HK-2 (cell line): ENCODE measurements at regions not wholly inside any gene's neighbourhood (a gene's known extent, or its start where the extent isn't known, plus 50 kb on each side); places are given as distances from the start of the nearest gene placed in this dataset.

ENCODE experiments used
- DNase-seq: peaks from one replicate; pipeline ENCODE4 v3.0.0-alpha.2; 2018; ENCODE audit not compliant: unreplicated experiment

DNA sequence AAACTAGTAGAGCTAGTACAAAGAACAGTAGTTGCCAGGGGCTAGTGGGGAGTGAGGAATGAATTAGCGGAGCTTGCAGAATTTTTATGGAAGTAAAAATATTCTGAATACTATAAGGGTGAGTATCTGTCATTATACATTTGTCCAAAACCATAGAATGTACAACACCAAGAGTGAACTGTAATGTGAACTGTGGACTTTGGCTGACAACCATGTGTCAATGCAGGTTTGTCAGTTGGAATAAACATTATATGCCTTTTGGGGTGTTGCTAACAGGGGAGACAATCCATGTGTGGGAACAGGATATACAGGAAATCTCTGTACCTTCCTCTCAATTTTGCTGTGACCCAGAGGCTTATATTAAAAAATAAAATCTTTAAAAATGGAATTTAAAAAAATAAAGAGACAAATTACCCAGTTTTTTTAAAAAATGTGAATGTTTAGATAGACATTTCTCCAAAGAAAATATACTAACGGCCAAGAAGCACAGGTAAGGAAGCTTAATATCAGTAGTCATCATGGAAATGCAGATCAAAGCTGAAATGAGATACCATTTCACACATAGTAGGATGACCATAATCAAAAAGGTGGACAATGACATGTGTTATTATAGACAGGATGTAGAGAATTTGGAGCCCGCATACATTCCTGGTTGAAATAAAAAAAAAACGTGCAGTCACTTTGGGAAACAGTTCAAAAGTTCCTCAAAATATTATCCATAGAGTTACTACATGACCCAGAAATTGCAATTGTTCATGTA lies 899.8 kb downstream of the RAB28 start:
- no peak for DNase-seq

- no peak for DNase-seq
These were observed 900.9 kb downstream of the RAB28 start for GRCh38 chr4:12583275-12583674.

- DNase-seq: no peak
These were observed 903.4 kb downstream of the RAB28 start for GRCh38 chr4:12580787-12581186.

DNA sequence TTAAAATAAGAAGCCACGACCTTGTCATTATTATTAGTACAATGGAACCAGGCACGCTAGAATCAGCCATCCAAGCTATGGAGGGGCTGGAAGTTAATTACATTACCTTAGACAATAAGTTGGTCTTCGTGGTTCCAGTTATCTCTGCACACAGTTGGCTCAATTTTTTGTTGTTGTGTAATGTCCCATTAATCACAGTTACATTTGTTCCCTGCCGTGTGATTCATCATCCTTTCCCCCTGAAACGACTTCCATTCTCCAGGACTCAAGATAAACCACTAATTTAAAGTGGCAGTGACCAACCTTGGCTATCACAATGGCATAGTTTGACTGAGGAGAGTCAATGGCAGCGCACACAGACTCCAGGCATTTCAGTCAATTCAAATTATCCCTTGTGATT lies 905.0 kb downstream of the RAB28 start:
- no peak for DNase-seq

- no peak for DNase-seq
These were observed 907.7 kb downstream of the RAB28 start for GRCh38 chr4:12576409-12576808.

DNA sequence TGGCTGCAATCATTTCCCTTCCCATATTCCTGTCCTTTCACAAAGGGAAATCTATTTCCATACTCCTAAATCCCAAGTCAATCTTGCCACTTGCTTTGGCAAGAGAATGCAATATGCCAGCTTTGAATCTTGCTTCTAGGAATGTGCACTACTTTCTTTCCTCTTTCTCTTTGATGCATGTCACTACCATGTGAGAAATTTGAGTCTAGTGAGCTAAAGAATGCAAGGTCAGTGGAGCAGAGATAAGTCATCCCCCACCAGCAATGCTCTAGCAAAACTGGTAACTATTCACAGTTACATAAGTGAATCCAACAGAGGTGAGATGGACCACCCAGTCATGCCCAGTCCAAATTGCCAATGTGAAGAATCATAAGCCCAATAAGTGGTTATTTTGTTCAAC lies 910.4 kb downstream of the RAB28 start:
- no peak for DNase-seq

DNA sequence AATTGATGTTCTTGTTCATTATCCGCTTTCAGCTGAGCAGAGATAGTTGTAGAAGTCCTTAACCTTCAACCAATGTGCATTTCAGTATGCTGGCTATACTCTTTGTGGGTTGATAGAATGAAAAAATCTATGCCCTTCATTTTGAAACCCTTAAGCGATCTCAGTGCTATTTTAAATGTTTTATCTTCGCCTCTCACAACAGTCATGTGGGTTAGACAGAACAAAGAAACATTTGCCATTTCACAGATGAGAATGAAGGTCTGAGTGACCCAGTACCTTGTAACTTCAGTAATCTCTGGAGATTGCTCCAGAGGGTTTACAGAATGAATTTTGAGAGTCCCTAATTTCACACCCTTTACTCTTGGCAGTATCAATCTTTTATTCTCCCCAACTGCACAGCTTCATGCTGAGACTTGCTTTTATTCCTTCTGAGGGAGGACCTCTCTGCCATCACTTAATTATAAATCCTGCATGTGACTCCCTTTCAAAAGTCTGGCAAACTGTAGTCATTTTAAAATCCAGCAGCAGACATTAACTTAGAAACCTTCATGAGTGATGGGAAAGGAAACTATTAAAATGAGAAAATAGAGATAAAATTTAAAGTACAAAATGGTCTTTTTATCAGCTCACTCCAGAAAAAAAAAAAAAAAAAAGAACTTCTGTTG lies 921.5 kb downstream of the RAB28 start:
- no peak for DNase-seq

- no peak for DNase-seq
These were observed 922.1 kb downstream of the RAB28 start for GRCh38 chr4:12562021-12562420.

DNA sequence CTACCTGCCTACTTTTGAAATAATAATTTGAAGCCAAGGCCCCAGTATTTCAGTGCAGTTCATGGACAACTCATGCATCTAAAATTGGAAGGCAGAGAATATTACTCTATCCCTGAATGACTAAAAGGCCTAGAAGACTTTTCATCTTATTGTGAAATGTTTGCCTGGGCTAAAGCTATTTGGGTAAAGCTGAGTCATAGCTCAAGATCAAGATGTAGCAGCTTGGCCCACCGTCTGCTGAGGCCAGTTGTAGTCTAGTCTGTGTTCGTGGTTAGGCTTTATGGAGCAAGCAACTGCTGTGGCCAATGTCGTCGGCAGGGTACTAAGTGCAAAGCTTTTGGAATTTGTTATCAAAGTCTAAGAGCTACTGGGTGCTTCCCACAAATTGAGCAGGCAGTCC lies 929.1 kb downstream of the RAB28 start:
- no peak for DNase-seq

DNA sequence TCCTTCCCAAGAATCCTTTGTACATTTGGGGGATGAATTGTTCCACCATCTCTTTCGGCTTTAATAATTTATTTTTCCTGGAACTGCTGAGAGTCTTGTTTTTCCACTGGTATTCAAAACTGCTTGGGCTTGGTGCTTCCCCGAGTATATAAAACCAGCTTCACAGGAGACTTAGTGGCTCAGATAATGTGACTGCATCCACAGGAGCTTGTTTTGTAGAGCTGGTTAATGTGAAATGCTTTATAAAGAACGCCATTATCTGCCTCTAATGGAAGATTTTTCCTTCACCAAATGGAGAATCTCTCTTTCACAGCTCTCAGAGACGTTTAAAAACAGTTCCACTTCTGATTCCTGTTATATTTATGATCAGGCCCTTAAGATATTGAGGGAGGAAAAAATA lies 935.5 kb downstream of the RAB28 start:
- DNase-seq: no peak

- DNase-seq: no peak
These were observed 938.3 kb downstream of the RAB28 start for GRCh38 chr4:12545812-12546211.

DNA sequence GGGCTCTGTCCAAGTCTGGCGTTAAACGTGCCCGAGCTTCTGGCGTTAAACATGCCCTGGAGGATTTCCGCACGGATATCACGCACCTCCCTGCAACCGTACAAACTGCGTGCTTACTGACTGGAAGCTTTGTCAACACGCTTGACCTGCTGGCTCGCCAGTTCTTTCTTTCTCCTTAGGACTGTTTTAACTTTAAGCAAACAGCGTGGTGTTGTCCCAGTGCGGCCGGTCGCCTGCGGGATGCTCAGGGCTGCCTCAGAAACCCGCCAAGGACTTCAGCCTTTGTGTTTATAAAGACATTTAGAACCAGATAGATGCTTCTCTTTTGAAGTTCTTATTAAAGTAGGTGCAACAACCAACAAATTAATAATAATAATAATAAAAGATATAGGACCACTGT lies 946.0 kb downstream of the RAB28 start:
- no peak for DNase-seq

- DNase-seq: no peak
These were observed 949.5 kb downstream of the RAB28 start for GRCh38 chr4:12534684-12535083.

DNA sequence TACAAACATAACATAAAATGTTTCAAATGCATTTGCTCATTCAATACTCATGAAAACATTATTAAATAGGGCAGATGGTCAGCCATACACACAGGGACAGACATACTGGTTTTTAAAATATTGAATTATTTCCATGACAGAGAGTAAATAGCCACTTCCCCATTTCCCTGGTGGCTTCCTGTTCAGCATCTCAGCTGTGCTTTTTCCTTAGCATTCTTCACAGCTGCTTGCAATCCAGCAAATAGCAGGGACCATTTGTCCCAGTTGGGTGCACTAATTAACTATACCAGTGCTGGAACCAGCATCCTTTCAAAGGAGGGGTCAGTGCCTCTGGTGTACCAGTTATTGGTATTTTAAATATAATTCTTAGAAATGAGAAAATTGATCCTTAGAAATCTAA lies 964.7 kb downstream of the RAB28 start:
- DNase-seq: no peak

DNA sequence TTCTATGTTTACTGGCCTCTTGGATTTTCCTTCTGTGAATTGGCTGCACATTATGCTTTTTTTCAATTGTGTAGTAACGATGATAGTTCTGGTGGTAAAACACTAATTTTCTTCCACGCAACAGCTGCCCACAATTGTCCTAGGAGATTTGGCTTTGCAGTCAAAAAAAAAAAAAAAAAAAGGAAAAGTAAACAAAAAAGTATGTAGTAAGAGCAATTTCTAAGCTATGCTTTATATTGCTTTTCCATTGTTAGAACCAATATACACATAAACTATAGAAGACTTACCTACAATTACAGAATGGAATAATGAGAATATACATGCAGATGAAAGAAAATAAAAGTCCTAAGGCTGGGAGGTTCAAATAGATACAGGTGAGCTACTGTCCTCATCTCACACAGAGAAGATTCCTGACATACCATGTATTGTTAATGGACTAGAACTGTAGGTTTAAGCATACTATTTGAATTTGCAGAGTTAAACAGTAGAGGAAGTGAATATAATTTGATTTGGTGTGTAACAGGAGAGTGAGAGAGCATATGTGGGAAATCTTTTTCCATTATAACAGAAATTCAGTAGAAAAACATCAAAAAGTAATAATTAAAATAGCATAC lies 976.2 kb downstream of the RAB28 start:
- DNase-seq: no peak

DNA sequence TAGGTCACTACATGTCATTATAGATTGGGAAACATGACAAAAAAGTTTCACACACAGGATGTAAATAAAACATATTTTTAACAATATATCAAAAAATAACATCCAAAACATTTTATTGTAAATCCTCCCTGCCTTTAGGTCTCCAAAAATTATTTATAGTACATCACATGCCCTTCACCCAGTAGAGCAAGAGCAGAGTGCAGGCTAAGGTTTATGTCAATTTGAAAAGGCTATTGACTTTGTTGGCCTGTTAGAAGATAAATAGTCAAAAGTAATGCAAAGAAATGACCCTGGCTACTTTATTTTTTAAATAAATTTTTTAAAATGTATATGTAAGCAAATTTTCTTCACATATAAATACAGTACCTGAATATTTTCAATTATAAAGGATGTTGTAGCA lies 983.7 kb downstream of the RAB28 start:
- DNase-seq: no peak

- DNase-seq: no peak
These were observed 984.4 kb downstream of the RAB28 start for GRCh38 chr4:12499693-12500092.

- DNase-seq: no peak
These were observed 988.9 kb downstream of the RAB28 start for GRCh38 chr4:12495211-12495610.

DNA sequence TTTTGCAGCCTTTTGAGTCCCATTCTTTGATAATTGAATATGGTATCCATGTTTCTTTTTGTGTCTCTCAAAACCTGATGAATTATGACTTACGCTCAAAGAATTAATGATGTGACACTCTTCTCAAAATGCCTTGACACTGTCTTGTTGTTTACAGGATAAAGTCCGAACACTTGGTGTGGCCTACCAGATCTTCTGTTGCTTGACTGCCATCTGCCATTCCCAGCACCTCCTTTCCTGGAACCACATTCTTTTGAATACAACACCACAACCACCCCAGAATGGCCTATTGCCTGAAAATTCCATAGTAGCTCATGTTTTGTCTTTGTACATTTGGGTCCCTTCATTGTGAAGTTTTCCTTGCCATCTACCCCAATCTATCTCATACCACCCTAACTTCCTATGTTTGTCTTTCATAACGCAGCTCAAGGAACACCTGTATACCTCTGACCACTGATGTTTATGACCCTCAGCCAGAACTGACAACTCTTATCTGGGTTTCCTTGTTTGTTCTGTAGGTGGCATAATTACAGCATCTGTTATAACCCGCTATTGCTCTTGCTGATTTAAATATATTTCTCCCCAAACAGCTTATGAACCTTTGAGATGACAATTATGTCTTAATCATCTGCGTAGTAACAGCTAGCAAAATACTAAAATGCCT lies 991.3 kb downstream of the RAB28 start:
- DNase-seq: no peak

GRCh38 chr4:12488672-12489071 lies 995.5 kb downstream of the RAB28 start:
- no peak for DNase-seq

DNA sequence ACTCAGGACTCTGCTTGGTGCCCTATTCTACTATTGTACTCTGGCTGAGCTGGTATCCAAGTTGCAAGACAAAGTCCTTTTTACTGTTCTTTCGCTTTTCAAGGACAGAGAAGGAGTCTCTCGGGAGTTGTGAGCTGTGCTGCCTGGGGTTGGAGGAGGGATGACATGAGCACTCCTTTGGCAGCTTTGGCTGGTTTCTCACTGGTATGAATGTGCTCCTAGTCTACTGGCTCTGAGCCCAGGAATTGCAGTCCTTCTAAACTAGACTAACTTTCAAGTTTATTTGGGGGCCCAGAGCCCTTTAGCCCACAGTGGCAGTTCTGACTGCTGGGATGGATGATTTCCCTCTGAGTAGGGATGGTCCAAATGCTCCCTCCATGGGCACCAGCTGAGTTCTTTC lies 997.1 kb downstream of the RAB28 start:
- no peak for DNase-seq

DNA sequence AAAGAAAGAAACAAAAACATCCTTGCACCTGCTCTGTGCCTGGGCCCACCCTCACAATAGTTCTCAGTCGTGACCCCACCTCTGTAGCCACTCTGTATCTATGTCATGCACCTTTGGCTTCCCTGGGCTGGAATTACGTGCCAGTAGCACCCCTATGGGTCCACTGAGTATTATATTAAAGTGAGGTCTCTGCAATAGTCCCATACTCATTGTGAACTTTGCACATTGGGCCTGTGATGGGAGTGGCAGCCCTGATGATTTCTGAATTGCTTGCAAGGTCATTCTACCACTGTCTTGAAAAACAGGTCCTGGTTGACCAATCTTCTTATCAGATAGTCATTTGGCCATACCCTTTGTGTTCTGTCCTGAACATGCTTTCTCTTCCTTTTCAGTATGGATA lies 1012.1 kb downstream of the RAB28 start:
- no peak for DNase-seq

DNA sequence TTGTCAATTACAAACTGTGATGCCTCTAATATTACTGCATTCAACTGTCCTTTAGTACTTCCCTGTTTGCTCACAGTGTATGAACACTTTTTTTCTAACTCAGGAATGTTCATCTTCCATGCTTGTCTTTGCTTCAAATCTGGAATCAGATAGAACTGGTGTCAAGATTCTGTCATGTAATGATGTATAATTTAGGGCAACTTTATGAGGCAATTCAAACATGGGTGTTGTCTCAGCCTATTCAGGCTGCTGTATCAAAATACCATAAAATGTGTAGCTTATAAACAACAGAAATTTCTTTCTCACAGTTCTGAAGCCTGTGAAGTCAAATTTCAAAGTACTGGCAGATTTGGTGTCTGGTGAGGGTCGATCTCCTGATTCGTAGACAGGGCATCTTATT lies 1012.9 kb downstream of the RAB28 start:
- DNase-seq: no peak
